H1 (cell line): ENCODE measurements at regions not wholly inside any gene's neighbourhood (a gene's known extent, or its start where the extent isn't known, plus 50 kb on each side); places are given as distances from the start of the nearest gene placed in this dataset.

Experiments used
- CTCF ChIA-PET: fragments of 300-600 bp; sonication (Branson Sonifier 250); formaldehyde crosslinking; loops from one replicate; lab custom pipeline; 2021; ENCODE audit not compliant: partially characterized antibody; lab: Charles Lee
- POLR2A ChIA-PET: fragments of 300-600 bp; sonication (Branson Sonifier 250); formaldehyde crosslinking; loops from one replicate; lab custom pipeline; 2021; ENCODE audit warnings: inconsistent platforms; ENCODE audit not compliant: partially characterized antibody; lab: Charles Lee
- DNase-seq, 2 experiments: peaks; one replicate each; pipeline versions ENCODE4 v3.0.0 to v3.0.0-alpha.2; 2010 to 2022; ENCODE audit warnings: low spot score in 2 of 2, low read depth in 1 of 2, mixed read lengths in 1 of 2
- FAIRE-seq: peaks from 2 replicates; lab custom pipeline; 2011; peaks lifted over from hg19 to GRCh38; lab: Jason Lieb, UNC
- H2AFZ ChIP-seq: 2 replicates; pipeline ENCODE4 v1.8.1; 2012; ENCODE audit warnings: low read length, inconsistent platforms
- H2AK5ac ChIP-seq: 2 replicates; pipeline ENCODE4 v1.6.1; 2013; ENCODE audit warnings: low read depth, low read length
- H2BK120ac ChIP-seq: replicated peaks from 2 replicates; pipeline ENCODE3; 2013; ENCODE audit warnings: low read depth, low read length, inconsistent platforms
- H2BK12ac ChIP-seq: 2 replicates; pipeline ENCODE4 v1.6.1; 2013; ENCODE audit warnings: low read depth, low read length
- H2BK15ac ChIP-seq: 2 replicates; pipeline ENCODE4 v1.6.1; 2013; ENCODE audit warnings: low read length
- H2BK20ac ChIP-seq: 2 replicates; pipeline ENCODE4 v1.6.1; 2013; ENCODE audit warnings: low read length
- H2BK5ac ChIP-seq: 2 replicates; pipeline ENCODE4 v1.6.1; 2013; ENCODE audit warnings: low read depth, low read length
- H3K14ac ChIP-seq: 2 replicates; pipeline ENCODE4 v1.6.1; 2013; ENCODE audit warnings: inconsistent platforms; ENCODE audit not compliant: insufficient read length
- H3K18ac ChIP-seq: 2 replicates; pipeline ENCODE4 v1.6.1; 2013; ENCODE audit warnings: low read length; ENCODE audit errors: extremely low read depth
- H3K23ac ChIP-seq: 2 replicates; pipeline ENCODE4 v1.6.1; 2013; ENCODE audit warnings: inconsistent platforms; ENCODE audit not compliant: insufficient read length
- H3K23me2 ChIP-seq: 2 replicates; pipeline ENCODE4 v1.6.1; 2013; ENCODE audit warnings: low read depth, low read length
- H3K27ac ChIP-seq: 2 replicates; pipeline ENCODE4 v1.6.1; 2011; ENCODE audit warnings: low read depth, low read length, inconsistent platforms
- H3K27me3 ChIP-seq, 4 experiments: replicated peaks in 1 of 4; 1 replicate in 1 of 4; 2 replicates in 3 of 4; pipeline versions ENCODE4 v1.6.1 to v1.8.1; 2011 to 2013; ENCODE audit warnings: low read length in 3 of 4, mild to moderate bottlenecking in 3 of 4, inconsistent platforms in 2 of 4, mixed read lengths in 2 of 4, moderate library complexity in 1 of 4; ENCODE audit not compliant: control insufficient read depth in 3 of 4, insufficient read depth in 3 of 4; ENCODE audit errors: extremely low read depth in 1 of 4
- H3K36me3 ChIP-seq, 4 experiments: 2 replicates each; pipeline versions ENCODE4 v1.6.1 to v1.8.1; 2011 to 2013; ENCODE audit warnings: mild to moderate bottlenecking in 4 of 4, low read length in 3 of 4, moderate library complexity in 2 of 4, control low read depth in 1 of 4, inconsistent platforms in 1 of 4; ENCODE audit not compliant: insufficient read depth in 4 of 4, control insufficient read depth in 2 of 4
- H3K4ac ChIP-seq: replicated peaks from 2 replicates; pipeline ENCODE3; 2013; ENCODE audit warnings: low read length, low read depth, mixed read lengths, inconsistent platforms; ENCODE audit not compliant: insufficient read length
- H3K4me1 ChIP-seq, 4 experiments: replicated peaks in 1 of 4; 1 replicate in 1 of 4; 2 replicates in 3 of 4; pipeline versions ENCODE4 v1.6.1 to v1.8.1; 2011 to 2013; ENCODE audit warnings: low read length in 3 of 4, inconsistent platforms in 2 of 4, mixed read lengths in 1 of 4; ENCODE audit not compliant: insufficient read depth in 4 of 4, control insufficient read depth in 3 of 4
- H3K4me2 ChIP-seq, 2 experiments: 2 replicates each; pipeline versions ENCODE4 v1.6.1 to v1.8.1; 2011 to 2013; ENCODE audit warnings: low read depth in 2 of 2, low read length in 2 of 2, control low read depth in 1 of 2, inconsistent platforms in 1 of 2, mild to moderate bottlenecking in 1 of 2; ENCODE audit not compliant: insufficient read depth in 1 of 2
- H3K4me3 ChIP-seq, 4 experiments: fragments of 200-600, 300-600 bp in 1 of 4; sonication (generic), shearing (Covaris generic), sonication (Bioruptor Twin) in 1 of 4; 2 replicates each; pipeline versions ENCODE4 v1.5.1 to v1.8.1; 2011 to 2016; ENCODE audit warnings: low read length in 4 of 4, low read depth in 3 of 4, control low read depth in 2 of 4, inconsistent platforms in 2 of 4, mild to moderate bottlenecking in 2 of 4, mixed read lengths in 1 of 4, moderate library complexity in 1 of 4; ENCODE audit not compliant: insufficient read depth in 2 of 4; ENCODE audit errors: extremely low read depth in 1 of 4
- H3K56ac ChIP-seq: replicated peaks from 2 replicates; pipeline ENCODE3; 2013; ENCODE audit warnings: low read depth, mild to moderate bottlenecking, mixed read lengths, low read length, inconsistent platforms; ENCODE audit not compliant: insufficient read length
- H3K79me1 ChIP-seq: 2 replicates; pipeline ENCODE4 v1.6.1; 2013; ENCODE audit warnings: low read depth, low read length, control low read depth
- H3K79me2 ChIP-seq, 2 experiments: 2 replicates each; pipeline versions ENCODE4 v1.6.1 to v1.8.1; 2012 to 2013; ENCODE audit warnings: low read length in 2 of 2, mild to moderate bottlenecking in 2 of 2, inconsistent platforms in 1 of 2; ENCODE audit not compliant: insufficient read depth in 2 of 2, control insufficient read depth in 1 of 2
- H3K9ac ChIP-seq, 4 experiments: replicated peaks in 1 of 4; 1 replicate in 1 of 4; 2 replicates in 3 of 4; pipeline versions ENCODE4 v1.6.1 to v1.8.1; 2011 to 2013; ENCODE audit warnings: low read depth in 3 of 4, low read length in 3 of 4, control low read depth in 2 of 4, mild to moderate bottlenecking in 2 of 4, moderate library complexity in 2 of 4, inconsistent platforms in 1 of 4; ENCODE audit errors: extremely low read depth in 1 of 4
- H3K9me3 ChIP-seq, 2 experiments: 2 replicates each; pipeline versions ENCODE4 v1.6.1 to v1.8.1; 2012 to 2013; ENCODE audit warnings: mild to moderate bottlenecking in 2 of 2, moderate library complexity in 2 of 2, control low read depth in 1 of 2, inconsistent platforms in 1 of 2, low read depth in 1 of 2, low read length in 1 of 2, mixed read lengths in 1 of 2; ENCODE audit not compliant: insufficient read depth in 2 of 2
- H4K20me1 ChIP-seq, 2 experiments: replicated peaks in 1 of 2; 2 replicates each; pipeline versions ENCODE3 to v1.8.1; 2011 to 2013; ENCODE audit warnings: inconsistent platforms in 2 of 2, low read length in 2 of 2, mild to moderate bottlenecking in 1 of 2; ENCODE audit not compliant: insufficient read depth in 2 of 2, control insufficient read depth in 1 of 2
- H4K5ac ChIP-seq: 2 replicates; pipeline ENCODE4 v1.6.1; 2013; ENCODE audit warnings: low read length, low read depth, mixed read lengths, inconsistent platforms; ENCODE audit not compliant: insufficient read length
- H4K8ac ChIP-seq: 2 replicates; pipeline ENCODE4 v1.8.0; 2013; ENCODE audit warnings: mild to moderate bottlenecking, moderate library complexity, low read length, inconsistent platforms; ENCODE audit not compliant: insufficient read depth; ENCODE audit errors: extremely low read depth
- H4K91ac ChIP-seq: replicated peaks from 2 replicates; pipeline ENCODE3; 2013; ENCODE audit warnings: low read length, mixed read lengths, inconsistent platforms; ENCODE audit not compliant: insufficient read length
- ASH2L ChIP-seq: fragments of 200-600, 300-600 bp; sonication (generic); IDR thresholded peaks from one replicate; pipeline ENCODE4 v1.7.1; 2017; ENCODE audit warnings: low read length
- BRCA1 ChIP-seq: IDR thresholded peaks from 2 replicates; pipeline ENCODE4 v1.6.1; 2012; ENCODE audit warnings: low read depth, low read length, improper control_type of control experiment
- CTBP2 ChIP-seq: IDR thresholded peaks from 2 replicates; pipeline ENCODE4 v1.7.0; 2011; ENCODE audit warnings: borderline replicate concordance, mild to moderate bottlenecking, moderate library complexity, mixed read lengths, low read length; ENCODE audit not compliant: insufficient read depth, insufficient read length
- EGR1 ChIP-seq: IDR thresholded peaks from 2 replicates; pipeline ENCODE4 v1.6.1; 2011; ENCODE audit warnings: low read depth, low read length, borderline replicate concordance
- EZH2 ChIP-seq: fragments of 200-600 bp; sonication (generic); IDR thresholded peaks from 2 replicates; pipeline ENCODE4 v1.7.1; 2012; ENCODE audit warnings: low read depth, mild to moderate bottlenecking, moderate library complexity, low read length, inconsistent platforms; ENCODE audit not compliant: severe bottlenecking
- HDAC2 ChIP-seq, 2 experiments: fragments of 300-600 bp in 1 of 2; sonication (generic) in 1 of 2; IDR thresholded peaks; 2 replicates each; pipeline ENCODE4 v1.6.1; 2011 to 2012; ENCODE audit warnings: low read depth in 2 of 2, low read length in 2 of 2, mild to moderate bottlenecking in 2 of 2, moderate library complexity in 2 of 2, borderline replicate concordance in 1 of 2, inconsistent platforms in 1 of 2
- KDM5A ChIP-seq: fragments of 200-600 bp; IDR thresholded peaks from 2 replicates; pipeline ENCODE4 v1.7.1; 2012; ENCODE audit warnings: mild to moderate bottlenecking, low read length, inconsistent platforms, mixed read lengths
- RXRA ChIP-seq: IDR thresholded peaks from 2 replicates; pipeline ENCODE4 v1.6.1; 2011; ENCODE audit warnings: low read depth, mild to moderate bottlenecking, low read length, moderate library complexity; ENCODE audit not compliant: insufficient read depth
- SP2 ChIP-seq: IDR thresholded peaks from 2 replicates; pipeline ENCODE4 v1.6.1; 2012; ENCODE audit warnings: mild to moderate bottlenecking, low read length, inconsistent platforms
- SRF ChIP-seq: IDR thresholded peaks from 2 replicates; pipeline ENCODE4 v1.6.1; 2011; ENCODE audit warnings: mild to moderate bottlenecking, low read depth, low read length, moderate library complexity
- TAF1 ChIP-seq: IDR thresholded peaks from 2 replicates; pipeline ENCODE4 v1.6.1; 2011; ENCODE audit warnings: mild to moderate bottlenecking, low read depth, low read length
- ZNF274 ChIP-seq: IDR thresholded peaks from 2 replicates; pipeline ENCODE4 v1.7.0; 2012; ENCODE audit warnings: low read length, borderline replicate concordance; ENCODE audit errors: extremely low read depth
- WGBS, 2 experiments: shearing (Covaris generic) in 1 of 2; methylation state at CpG; one replicate each; pipeline versions ENCODE4 v1.1.6 to v1.1.7; 2013 to 2015; ENCODE audit warnings: low lambda C conversion rate in 2 of 2, mixed read lengths in 2 of 2, inconsistent platforms in 1 of 2, low coverage in 1 of 2, missing lambda C conversion rate in 1 of 2; ENCODE audit not compliant: insufficient replicate concordance in 2 of 2, insufficient coverage in 1 of 2, insufficient read length in 1 of 2; ENCODE audit errors: extremely low coverage in 1 of 2, missing lambda C conversion rate in 1 of 2; 5-methylcytosine and 5-hydroxymethylcytosine counted together

- H2BK15ac ChIP-seq, result no peak overlapping the region
- peak overlapping the region; percentile 52; the same call in 1 of the 2 replicates for H2BK12ac ChIP-seq
- no peak overlapping the region for H3K9ac ChIP-seq
- peaks cover 0 to 6% (median 2%) of the 10 kb centered on the region in 4 experiments; a peak in 3 of 7 replicates for H3K4me1 ChIP-seq
- H3K23ac ChIP-seq, result no peak overlapping the region
- no peak overlapping the region for H2BK20ac ChIP-seq
- ChIA-PET CTCF (interaction anchor here (0.6 to 3.7 kb wide), 7 partner anchors 10 to 563 kb away, joined by 3 to 27 read pairs (median 9); no protein-coding TSS in a partner anchor), POLR2A (no interaction called here)
- H4K91ac ChIP-seq, result no peak overlapping the region
- no peaks in the 10 kb centered on the region for H3K9me3 ChIP-seq
- H3K56ac ChIP-seq, result no peak overlapping the region
- no peak overlapping the region for H4K8ac ChIP-seq
- no peaks in the 10 kb centered on the region for H3K36me3 ChIP-seq
- no peaks in the 10 kb centered on the region for H4K20me1 ChIP-seq
- no peak overlapping the region for H3K18ac ChIP-seq
- FAIRE-seq (no peak), DNase-seq (no peak)
- H3K27ac ChIP-seq, result no peak overlapping the region
- no peak overlapping the region for H4K5ac ChIP-seq
- H3K27me3 ChIP-seq, result no peaks in the 10 kb centered on the region
- no peak overlapping the region for H2AK5ac ChIP-seq
- no peaks in the 10 kb centered on the region for H3K79me1 ChIP-seq
- H3K79me2 ChIP-seq, result no peaks in the 10 kb centered on the region
- no peaks in the 10 kb centered on the region; the same call in 1 of the 2 replicates for H3K23me2 ChIP-seq
- H2BK5ac ChIP-seq, result no peak overlapping the region; the same call in 1 of the 2 replicates
- no peak overlapping the region for H3K4me2 ChIP-seq
- H3K4me3 ChIP-seq, result no peak overlapping the region
- H2BK120ac ChIP-seq, result no peak overlapping the region
- H3K4ac ChIP-seq, result no peak overlapping the region
- 91% methylated on average over 11 of the region's 12 CpGs; no CpG with 5 or more reads in 1 of the 2 experiments for WGBS, 2 experiments
- no peak overlapping the region for H2AFZ ChIP-seq
- H3K14ac ChIP-seq, result no peak overlapping the region
- no peak for TF ChIP-seq SP2
- no peak for TF ChIP-seq RXRA
- TF ChIP-seq HDAC2 (IDR thresholded peaks at IDR 0.05; ENCODE audit: borderline replicate concordance in 1 of 2, low read depth in 2 of 2, low read length in 2 of 2), result no peak
- no peak for TF ChIP-seq TAF1
- TF ChIP-seq KDM5A, result no peak
- no peak for TF ChIP-seq EZH2
- no peak for TF ChIP-seq ASH2L
- no peak for TF ChIP-seq EGR1
- TF ChIP-seq SRF, result no peak
- TF ChIP-seq ZNF274, result no peak
- TF ChIP-seq CTBP2, result no peak
- no peak for TF ChIP-seq BRCA1
- TF ChIP-seq, all 59 proteins: peak for 0
Measured at GRCh38 chr16:5607169-5607568, 509.6 kb upstream of the EEF2KMT start.
